Fibroblast of lung (primary cell): ENCODE measurements at regions not wholly inside any gene's neighbourhood (a gene's known extent, or its start where the extent isn't known, plus 50 kb on each side); places are given as distances from the start of the nearest gene placed in this dataset.

ENCODE experiments used
- CTCF ChIP-seq, 2 donors: IDR thresholded peaks in 1 of 2; conservative IDR thresholded peaks in 1 of 2; 1 replicate in 1 of 2; 2 replicates in 1 of 2; pipeline ENCODE4 v1.5.1; 2011 to 2012; ENCODE audit warnings: low read length in 2 of 2, control low read depth in 1 of 2, inconsistent platforms in 1 of 2, low read depth in 1 of 2, mild to moderate bottlenecking in 1 of 2
- EZH2 ChIP-seq: IDR thresholded peaks from 2 replicates; pipeline ENCODE4 v1.5.1; 2012; ENCODE audit warnings: low read length, control low read depth, mild to moderate bottlenecking; ENCODE audit errors: missing control alignments

GRCh38 chr10:62561151-62561550, 187.0 kb downstream of the ZNF365 start:
- TF ChIP-seq EZH2 (no peak), CTCF (conservative IDR thresholded peaks at IDR 0.05 in 1 of 2, IDR thresholded peaks at IDR 0.05 in 1 of 2; ENCODE audit: low read depth in 1 of 2, low read length in 2 of 2) (no peak)
